ENCODE measurements at regions not wholly inside any gene's neighbourhood (a gene's known extent, or its start where the extent isn't known, plus 50 kb on each side); places are given as distances from the start of the nearest gene placed in this dataset.

GRCh38 chr2:38441346-38441745, 64.3 kb upstream of the ATL2 start:
- TF ChIP-seq CTCF (IDR thresholded peaks at IDR 0.05), result no peak
- ATAC-seq (ENCODE audit: low FRiP score) (no peak), DNase-seq (ENCODE audit: low spot score) (no peak)

GRCh38 chr2:38440655-38441054, 63.6 kb upstream of the ATL2 start:
- ATAC-seq (ENCODE audit: low FRiP score) (no peak), DNase-seq (ENCODE audit: low spot score) (no peak)
- TF ChIP-seq CTCF (IDR thresholded peaks at IDR 0.05), result no peak

- ATAC-seq (ENCODE audit: low FRiP score) (no peak), DNase-seq (ENCODE audit: low spot score) (no peak)
- no peak for TF ChIP-seq CTCF (IDR thresholded peaks at IDR 0.05)
Observed at GRCh38 chr2:38439863-38440262, 62.8 kb upstream of the ATL2 start.

- ATAC-seq (ENCODE audit: low FRiP score), result no peak
- no peak for DNase-seq (ENCODE audit: low spot score)
- no peak for TF ChIP-seq CTCF (IDR thresholded peaks at IDR 0.05)
Observed at GRCh38 chr2:38438883-38439612, 62.0 kb upstream of the ATL2 start.

- DNase-seq (ENCODE audit: low spot score), result no peak
- ATAC-seq (ENCODE audit: low FRiP score), result no peak
- TF ChIP-seq CTCF (IDR thresholded peaks at IDR 0.05), result no peak
Observed at GRCh38 chr2:38438133-38438882, 61.2 kb upstream of the ATL2 start.

GRCh38 chr2:38436227-38436664, 59.2 kb upstream of the ATL2 start:
- TF ChIP-seq CTCF (IDR thresholded peaks at IDR 0.05), result no peak
- no peak for DNase-seq (ENCODE audit: low spot score)
- ATAC-seq (ENCODE audit: low FRiP score), result no peak

- no peak for DNase-seq (ENCODE audit: low spot score)
- TF ChIP-seq CTCF (IDR thresholded peaks at IDR 0.05), result no peak
- no peak for ATAC-seq (ENCODE audit: low FRiP score)
Observed at GRCh38 chr2:38435775-38436174, 58.7 kb upstream of the ATL2 start.
